ENCODE measurements at regions not wholly inside any gene's neighbourhood (a gene's known extent, or its start where the extent isn't known, plus 50 kb on each side); places are given as distances from the start of the nearest gene placed in this dataset.

DNA sequence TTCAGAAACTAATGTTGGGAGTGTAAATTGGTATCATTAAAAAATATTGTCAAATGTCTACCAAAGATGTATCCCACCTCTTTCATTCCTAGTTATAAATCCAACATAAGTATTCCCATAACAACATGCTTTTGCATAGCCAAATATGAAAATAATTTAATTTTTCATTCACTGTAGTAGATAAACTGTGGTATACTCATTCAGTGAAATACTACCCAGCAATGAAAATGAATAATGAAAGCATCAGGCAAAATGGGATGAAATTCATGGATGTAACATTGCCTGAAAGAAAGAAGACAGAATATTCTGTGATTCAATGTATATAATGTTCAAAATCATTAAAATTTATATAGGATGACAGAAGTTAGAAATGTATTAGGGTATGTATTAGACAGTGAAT lies 629.0 kb upstream of the MBL2 start:
- no peak for DNase-seq (ENCODE audit: low spot score)
- TF ChIP-seq, protein P1, sequence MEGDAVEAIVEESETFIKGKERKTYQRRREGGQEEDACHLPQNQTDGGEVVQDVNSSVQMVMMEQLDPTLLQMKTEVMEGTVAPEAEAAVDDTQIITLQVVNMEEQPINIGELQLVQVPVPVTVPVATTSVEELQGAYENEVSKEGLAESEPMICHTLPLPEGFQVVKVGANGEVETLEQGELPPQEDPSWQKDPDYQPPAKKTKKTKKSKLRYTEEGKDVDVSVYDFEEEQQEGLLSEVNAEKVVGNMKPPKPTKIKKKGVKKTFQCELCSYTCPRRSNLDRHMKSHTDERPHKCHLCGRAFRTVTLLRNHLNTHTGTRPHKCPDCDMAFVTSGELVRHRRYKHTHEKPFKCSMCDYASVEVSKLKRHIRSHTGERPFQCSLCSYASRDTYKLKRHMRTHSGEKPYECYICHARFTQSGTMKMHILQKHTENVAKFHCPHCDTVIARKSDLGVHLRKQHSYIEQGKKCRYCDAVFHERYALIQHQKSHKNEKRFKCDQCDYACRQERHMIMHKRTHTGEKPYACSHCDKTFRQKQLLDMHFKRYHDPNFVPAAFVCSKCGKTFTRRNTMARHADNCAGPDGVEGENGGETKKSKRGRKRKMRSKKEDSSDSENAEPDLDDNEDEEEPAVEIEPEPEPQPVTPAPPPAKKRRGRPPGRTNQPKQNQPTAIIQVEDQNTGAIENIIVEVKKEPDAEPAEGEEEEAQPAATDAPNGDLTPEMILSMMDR (IDR thresholded peaks at IDR 0.05; ENCODE audit: extremely low read depth, missing control alignments) = no peak

DNA sequence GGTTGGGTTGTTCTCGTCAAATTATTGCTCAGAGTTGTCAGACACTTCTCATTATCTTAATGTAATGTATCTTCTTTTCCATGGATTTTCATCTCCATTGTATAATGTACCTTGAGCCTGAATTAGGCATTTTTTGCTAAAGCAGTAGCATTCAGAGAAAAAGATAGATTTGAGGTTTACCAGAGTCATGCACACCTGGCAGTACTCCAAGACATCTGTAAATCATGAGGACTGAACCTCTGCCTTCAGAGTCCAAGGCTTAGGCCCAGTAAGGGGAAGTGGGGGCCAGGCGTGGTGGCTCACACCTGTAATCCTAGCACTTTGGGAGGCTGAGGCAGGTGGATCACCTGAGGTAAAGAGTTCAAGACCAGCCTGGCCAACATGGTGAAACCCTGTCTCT lies 624.3 kb upstream of the MBL2 start:
- TF ChIP-seq, protein P1 (IDR thresholded peaks at IDR 0.05; ENCODE audit: extremely low read depth, missing control alignments) = no peak

DNA sequence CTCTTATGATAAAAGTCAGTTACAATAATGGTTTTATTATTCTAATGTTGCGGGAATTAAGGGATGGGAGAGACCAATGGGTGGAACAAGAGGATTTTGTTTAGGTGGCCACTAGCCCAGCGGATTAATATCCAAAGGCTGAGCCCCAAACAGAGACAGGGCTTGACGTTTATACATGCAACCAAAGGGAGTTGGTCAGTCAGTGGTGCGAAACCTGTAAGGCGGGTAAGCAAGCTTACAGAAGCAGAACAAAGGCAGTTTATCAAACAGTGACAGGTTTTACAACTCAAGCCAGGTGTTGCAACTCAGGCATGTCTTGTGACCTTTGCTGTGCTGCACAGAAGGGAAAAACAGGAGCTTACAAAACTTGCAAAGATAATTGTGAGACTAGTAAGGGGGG lies 622.9 kb upstream of the MBL2 start:
- TF ChIP-seq, protein P1 (IDR thresholded peaks at IDR 0.05; ENCODE audit: extremely low read depth, missing control alignments) = no peak
- no peak for DNase-seq (ENCODE audit: low spot score)

More for the DNA sequence above, 624.3 kb upstream of the MBL2 start:
- no peak for DNase-seq (ENCODE audit: low spot score)

DNA sequence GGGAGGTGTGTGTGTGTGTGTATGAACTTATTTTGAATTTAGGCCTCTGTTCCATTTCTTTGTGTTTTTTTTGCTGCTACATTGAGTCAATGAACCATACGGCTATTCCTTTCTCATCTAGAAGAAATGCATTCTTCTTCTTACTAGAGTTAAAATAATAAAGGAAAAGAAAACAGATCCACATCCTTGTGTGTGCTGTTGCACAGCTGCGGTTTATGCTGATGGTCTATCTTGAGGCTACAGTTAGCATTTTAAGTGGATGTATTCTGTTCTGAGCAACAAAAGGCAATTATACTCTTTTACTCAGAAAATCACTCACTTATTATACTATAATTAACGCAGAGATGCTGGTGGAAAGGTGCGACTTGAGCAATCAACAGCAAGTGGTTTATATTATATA lies 615.0 kb upstream of the MBL2 start:
- no peak for DNase-seq (ENCODE audit: low spot score)
- TF ChIP-seq, protein P1 (IDR thresholded peaks at IDR 0.05; ENCODE audit: extremely low read depth, missing control alignments) = no peak

DNA sequence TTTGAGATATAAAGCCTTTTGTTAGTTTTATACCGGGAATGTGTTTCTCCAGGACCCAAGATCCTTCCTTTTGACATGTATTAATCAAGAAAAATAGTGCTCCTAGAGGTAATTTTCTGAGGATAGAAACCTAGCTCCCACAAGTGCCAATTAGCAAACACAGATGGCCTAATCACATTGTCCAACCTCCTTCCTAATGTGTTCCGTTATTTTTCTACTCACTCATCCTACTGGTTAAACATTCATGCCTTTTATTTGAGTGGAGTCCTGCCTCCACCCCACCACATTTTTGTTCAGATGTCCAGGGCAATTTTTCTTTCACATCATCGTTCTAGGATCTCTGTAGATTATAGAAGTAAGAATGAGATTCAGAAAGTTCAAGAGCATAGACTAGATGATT lies 610.0 kb upstream of the MBL2 start:
- TF ChIP-seq, protein P1 (IDR thresholded peaks at IDR 0.05; ENCODE audit: extremely low read depth, missing control alignments) = no peak

DNA sequence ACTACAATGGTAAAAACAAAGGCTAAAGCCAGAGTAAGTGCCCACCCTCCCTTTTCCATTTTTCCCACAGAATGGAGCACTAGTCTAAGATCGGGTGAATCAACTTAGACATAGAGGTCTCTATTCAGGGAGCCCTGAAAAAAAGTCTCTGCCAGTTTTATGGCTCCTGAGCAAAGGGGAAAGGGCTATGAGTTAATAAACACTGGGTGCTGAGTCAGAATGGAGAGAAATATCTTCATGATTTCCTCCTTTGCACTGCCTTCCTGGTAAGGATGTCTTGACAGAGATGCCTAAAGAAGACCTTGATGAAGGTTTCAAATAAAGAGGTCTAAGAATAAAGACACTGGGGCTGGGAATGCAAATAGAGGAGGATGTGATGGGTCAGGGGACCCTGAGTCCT lies 607.4 kb upstream of the MBL2 start:
- TF ChIP-seq, protein P1 (IDR thresholded peaks at IDR 0.05; ENCODE audit: extremely low read depth, missing control alignments) = no peak
- DNase-seq (ENCODE audit: low spot score) = no peak

More for the DNA sequence above, 610.0 kb upstream of the MBL2 start:
- DNase-seq (ENCODE audit: low spot score) = no peak

DNA sequence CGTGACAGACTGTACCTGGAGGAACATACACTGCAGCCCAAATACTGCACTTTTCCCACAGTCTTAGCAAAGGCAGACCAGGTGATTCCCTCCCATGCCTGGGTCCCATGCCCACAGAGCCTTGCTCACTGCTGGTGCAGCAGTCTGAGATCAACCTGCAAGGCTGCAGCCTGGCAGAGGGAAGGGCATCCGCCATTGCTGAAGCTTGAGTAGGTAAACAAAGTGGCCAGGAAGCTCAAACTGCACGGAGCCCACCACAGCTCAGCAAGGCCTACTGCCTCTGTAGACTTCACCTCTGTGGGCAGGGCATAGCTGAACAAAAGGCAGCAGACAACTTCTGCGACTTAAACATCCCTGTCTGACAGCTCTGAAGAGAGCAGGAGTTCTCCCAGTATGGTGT lies 597.8 kb upstream of the MBL2 start:
- TF ChIP-seq, protein P1 (IDR thresholded peaks at IDR 0.05; ENCODE audit: extremely low read depth, missing control alignments) = no peak
- no peak for DNase-seq (ENCODE audit: low spot score)
